RPMI8226 (cell line): ENCODE measurements at regions not wholly inside any gene's neighbourhood (a gene's known extent, or its start where the extent isn't known, plus 50 kb on each side); places are given as distances from the start of the nearest gene placed in this dataset.
"Not testable (repeated sequence)": the region's sequence is repeated elsewhere in the genome, so short reads cannot be mapped to it uniquely, and the experiment has no call there.

Experiments used
- DNase-seq: peaks from one replicate; pipeline ENCODE4 v3.0.0-alpha.2; 2015

- no peak for DNase-seq
These were observed 492.0 kb upstream of the MAGEB18 start for GRCh38 chrX:25646156-25646555.

- DNase-seq = no peak
These were observed 489.4 kb upstream of the MAGEB18 start for GRCh38 chrX:25648790-25649189.

GRCh38 chrX:25650216-25650820 lies 487.8 kb upstream of the MAGEB18 start:
- DNase-seq = no peak

GRCh38 chrX:25659317-25659716 lies 478.8 kb upstream of the MAGEB18 start:
- no peak for DNase-seq

GRCh38 chrX:25663701-25664100 lies 474.4 kb upstream of the MAGEB18 start:
- no peak for DNase-seq

- no peak for DNase-seq
These were observed 472.7 kb upstream of the MAGEB18 start for GRCh38 chrX:25665431-25665830.

GRCh38 chrX:25667681-25668080 lies 470.5 kb upstream of the MAGEB18 start:
- DNase-seq = no peak

- DNase-seq = no peak
These were observed 463.4 kb upstream of the MAGEB18 start for GRCh38 chrX:25674776-25675175.

- DNase-seq = no peak
These were observed 436.3 kb upstream of the MAGEB18 start for GRCh38 chrX:25701876-25702275.

GRCh38 chrX:25717122-25717521 lies 421.0 kb upstream of the MAGEB18 start:
- no peak for DNase-seq

GRCh38 chrX:25721564-25721963 lies 416.6 kb upstream of the MAGEB18 start:
- DNase-seq = peak; percentile 8

- no peak for DNase-seq
These were observed 411.6 kb upstream of the MAGEB18 start for GRCh38 chrX:25726539-25726938.

- no peak for DNase-seq
These were observed 405.0 kb upstream of the MAGEB18 start for GRCh38 chrX:25733148-25733547.

- no peak for DNase-seq
These were observed 400.6 kb upstream of the MAGEB18 start for GRCh38 chrX:25737540-25737939.

GRCh38 chrX:25742334-25742733 lies 395.8 kb upstream of the MAGEB18 start:
- DNase-seq = no peak

- DNase-seq = no peak
These were observed 383.7 kb upstream of the MAGEB18 start for GRCh38 chrX:25754399-25754798.

- no peak for DNase-seq
These were observed 382.9 kb upstream of the MAGEB18 start for GRCh38 chrX:25755194-25755593.

- no peak for DNase-seq
These were observed 375.5 kb upstream of the MAGEB18 start for GRCh38 chrX:25762656-25763055.

- DNase-seq = not testable (repeated sequence)
These were observed 366.3 kb upstream of the MAGEB18 start for GRCh38 chrX:25771853-25772252.

- not testable (repeated sequence) for DNase-seq
These were observed 340.3 kb upstream of the MAGEB18 start for GRCh38 chrX:25797796-25798195.

- no peak for DNase-seq
These were observed 332.4 kb upstream of the MAGEB18 start for GRCh38 chrX:25805744-25806143.

- no peak for DNase-seq
These were observed 331.1 kb upstream of the MAGEB18 start for GRCh38 chrX:25807022-25807421.

GRCh38 chrX:25810202-25810601 lies 327.9 kb upstream of the MAGEB18 start:
- no peak for DNase-seq

GRCh38 chrX:25819879-25820278 lies 318.3 kb upstream of the MAGEB18 start:
- no peak for DNase-seq

- no peak for DNase-seq
These were observed 287.0 kb upstream of the MAGEB18 start for GRCh38 chrX:25851141-25851540.
